ENCODE measurements at regions not wholly inside any gene's neighbourhood (a gene's known extent, or its start where the extent isn't known, plus 50 kb on each side); places are given as distances from the start of the nearest gene placed in this dataset.

DNA sequence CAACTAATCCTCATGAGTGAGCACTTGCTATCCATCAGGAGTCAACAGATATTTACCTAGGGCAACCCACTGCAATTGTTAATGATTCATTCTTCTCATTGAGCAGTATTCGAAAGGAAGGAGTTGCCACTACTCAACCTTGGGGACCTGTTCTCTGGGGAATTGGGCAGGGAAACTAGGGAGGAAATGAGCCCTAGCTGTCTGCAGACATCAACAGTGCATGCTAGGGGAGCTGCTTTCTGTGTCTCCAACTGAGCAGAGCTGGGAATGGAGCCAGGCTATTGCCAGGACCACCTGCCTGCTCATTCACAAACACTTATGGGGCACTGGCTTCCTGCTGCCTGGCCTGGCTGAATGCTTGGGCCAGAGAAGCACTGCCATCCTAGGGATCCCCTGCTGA, 183.4 kb downstream of the TMEM38B start:
- no peak overlapping the region for H3K27ac Mint-ChIP-seq (ENCODE audit: unreplicated experiment)
- H3K27me3 Mint-ChIP-seq (ENCODE audit: unreplicated experiment) = no peaks in the 10 kb centered on the region
- DNase-seq = no peak
- no peak for TF ChIP-seq CTCF (IDR thresholded peaks at IDR 0.05; ENCODE audit: partially characterized antibody, unreplicated experiment)
- H3K4me1 Mint-ChIP-seq (ENCODE audit: low read depth, unreplicated experiment) = no peaks in the 10 kb centered on the region
- no peaks in the 10 kb centered on the region for H3K9me3 Mint-ChIP-seq (ENCODE audit: unreplicated experiment)
- H3K4me3 Mint-ChIP-seq (ENCODE audit: unreplicated experiment) = no peak overlapping the region
- H3K36me3 Mint-ChIP-seq (ENCODE audit: unreplicated experiment) = no peaks in the 10 kb centered on the region

- Mint-ChIP-seq H3K9me3 (ENCODE audit: unreplicated experiment) (no peaks in the 10 kb centered on the region), H3K27me3 (ENCODE audit: unreplicated experiment) (no peaks in the 10 kb centered on the region), H3K4me1 (ENCODE audit: low read depth, unreplicated experiment) (no peaks in the 10 kb centered on the region), H3K4me3 (ENCODE audit: unreplicated experiment) (no peak overlapping the region), H3K27ac (ENCODE audit: unreplicated experiment) (no peak overlapping the region), H3K36me3 (ENCODE audit: unreplicated experiment) (no peaks in the 10 kb centered on the region)
- no peak for TF ChIP-seq CTCF (IDR thresholded peaks at IDR 0.05; ENCODE audit: partially characterized antibody, unreplicated experiment)
- no peak for DNase-seq
Observed at GRCh38 chr9:105879181-105879580, 184.8 kb downstream of the TMEM38B start.

- Mint-ChIP-seq H3K9me3 (ENCODE audit: unreplicated experiment) (no peaks in the 10 kb centered on the region), H3K27ac (ENCODE audit: unreplicated experiment) (no peak overlapping the region), H3K36me3 (ENCODE audit: unreplicated experiment) (no peaks in the 10 kb centered on the region), H3K4me3 (ENCODE audit: unreplicated experiment) (no peak overlapping the region), H3K4me1 (ENCODE audit: low read depth, unreplicated experiment) (no peaks in the 10 kb centered on the region), H3K27me3 (ENCODE audit: unreplicated experiment) (no peaks in the 10 kb centered on the region)
- no peak for TF ChIP-seq CTCF (IDR thresholded peaks at IDR 0.05; ENCODE audit: partially characterized antibody, unreplicated experiment)
- DNase-seq = no peak
Observed at GRCh38 chr9:105880517-105880916, 186.2 kb downstream of the TMEM38B start.

GRCh38 chr9:105881021-105881420, 186.7 kb downstream of the TMEM38B start:
- Mint-ChIP-seq H3K9me3 (ENCODE audit: unreplicated experiment) (no peaks in the 10 kb centered on the region), H3K27me3 (ENCODE audit: unreplicated experiment) (no peaks in the 10 kb centered on the region), H3K36me3 (ENCODE audit: unreplicated experiment) (no peaks in the 10 kb centered on the region), H3K4me3 (ENCODE audit: unreplicated experiment) (no peak overlapping the region), H3K4me1 (ENCODE audit: low read depth, unreplicated experiment) (no peaks in the 10 kb centered on the region), H3K27ac (ENCODE audit: unreplicated experiment) (no peak overlapping the region)
- TF ChIP-seq CTCF (IDR thresholded peaks at IDR 0.05; ENCODE audit: partially characterized antibody, unreplicated experiment) = no peak
- no peak for DNase-seq

- Mint-ChIP-seq H3K4me3 (ENCODE audit: unreplicated experiment) (no peak overlapping the region), H3K9me3 (ENCODE audit: unreplicated experiment) (no peaks in the 10 kb centered on the region), H3K27ac (ENCODE audit: unreplicated experiment) (no peak overlapping the region), H3K27me3 (ENCODE audit: unreplicated experiment) (no peaks in the 10 kb centered on the region), H3K4me1 (ENCODE audit: low read depth, unreplicated experiment) (no peaks in the 10 kb centered on the region), H3K36me3 (ENCODE audit: unreplicated experiment) (no peaks in the 10 kb centered on the region)
- TF ChIP-seq CTCF (IDR thresholded peaks at IDR 0.05; ENCODE audit: partially characterized antibody, unreplicated experiment) = peak; percentile 90
- DNase-seq = peak; percentile 80
Observed at GRCh38 chr9:105881654-105882349, 187.5 kb downstream of the TMEM38B start.

Data from glutamatergic neuron (in vitro differentiated cells).